NB4 (cell line): ENCODE measurements at regions not wholly inside any gene's neighbourhood (a gene's known extent, or its start where the extent isn't known, plus 50 kb on each side); places are given as distances from the start of the nearest gene placed in this dataset.

Source experiments
- DNase-seq: peaks from one replicate; pipeline ENCODE4 v3.0.0; 2010; ENCODE audit warnings: low read depth
- H3K4me3 ChIP-seq: one replicate; pipeline ENCODE4 v1.5.1; 2011; ENCODE audit warnings: mild to moderate bottlenecking, low read depth, low read length, moderate library complexity
- CTCF ChIP-seq: IDR thresholded peaks from one replicate; pipeline ENCODE4 v1.5.1; 2012; ENCODE audit warnings: low read depth, low read length
- MAX ChIP-seq: IDR thresholded peaks from 2 replicates; pipeline ENCODE4 v1.6.1; 2011; ENCODE audit warnings: low read depth, low read length
- MYC ChIP-seq: IDR thresholded peaks from 2 replicates; pipeline ENCODE4 v1.6.1; 2011; ENCODE audit warnings: low read depth, low read length
- POLR2A ChIP-seq: IDR thresholded peaks from 2 replicates; pipeline ENCODE4 v1.6.1; 2011; ENCODE audit warnings: mild to moderate bottlenecking; ENCODE audit not compliant: insufficient read length; ENCODE audit errors: extremely low read depth

- no peak overlapping the region for H3K4me3 ChIP-seq
- no peak for DNase-seq
- no peak for TF ChIP-seq MYC
- TF ChIP-seq POLR2A, result no peak
- TF ChIP-seq CTCF, result no peak
- no peak for TF ChIP-seq MAX
These were observed 306.8 kb upstream of the ERCC4 start for GRCh38 chr16:13613165-13613564.

- no peak overlapping the region for H3K4me3 ChIP-seq
- DNase-seq, result no peak
- TF ChIP-seq MAX, result no peak
These were observed 298.3 kb upstream of the ERCC4 start for GRCh38 chr16:13621639-13622038.

- H3K4me3 ChIP-seq, result no peak overlapping the region
- DNase-seq, result no peak
- TF ChIP-seq MAX (no peak), MYC (no peak), POLR2A (no peak), CTCF (no peak)
These were observed 291.8 kb upstream of the ERCC4 start for GRCh38 chr16:13628156-13628555.

DNA sequence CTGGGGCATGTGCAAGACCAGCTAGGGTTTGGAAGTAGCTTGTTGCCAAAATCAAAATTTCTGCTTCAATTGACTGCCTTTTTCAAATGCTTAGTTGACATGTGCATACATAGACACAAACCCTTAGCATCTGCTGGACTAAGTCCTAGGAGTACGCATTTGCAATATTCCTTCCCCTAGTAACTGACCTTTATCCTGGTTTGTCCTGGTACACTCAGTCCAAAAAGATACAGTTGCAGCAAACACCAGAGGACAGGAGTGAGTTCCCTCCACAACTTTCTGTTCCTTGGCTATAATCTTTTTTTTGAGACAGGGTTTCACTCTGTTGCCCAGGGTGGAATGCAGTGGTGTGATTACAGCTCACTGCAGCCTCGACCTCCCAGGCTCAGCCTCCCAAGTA is 290.2 kb upstream of the ERCC4 start:
- DNase-seq, result no peak
- TF ChIP-seq CTCF (no peak), MYC (no peak), POLR2A (no peak), MAX (no peak)
- H3K4me3 ChIP-seq, result no peak overlapping the region

- no peak for DNase-seq
- no peak for TF ChIP-seq MYC
- no peak for TF ChIP-seq MAX
- TF ChIP-seq POLR2A, result no peak
- no peak for TF ChIP-seq CTCF
- H3K4me3 ChIP-seq, result no peak overlapping the region
These were observed 289.6 kb upstream of the ERCC4 start for GRCh38 chr16:13630374-13630773.

- no peak overlapping the region for H3K4me3 ChIP-seq
- DNase-seq, result no peak
- TF ChIP-seq CTCF, result no peak
- no peak for TF ChIP-seq MYC
- no peak for TF ChIP-seq POLR2A
- no peak for TF ChIP-seq MAX
These were observed 288.7 kb upstream of the ERCC4 start for GRCh38 chr16:13631213-13631767.
